GM19023 (cell line): ENCODE measurements at regions not wholly inside any gene's neighbourhood (a gene's known extent, or its start where the extent isn't known, plus 50 kb on each side); places are given as distances from the start of the nearest gene placed in this dataset.

Experiments
- ATAC-seq: cut with Tn5 transposase; IDR thresholded peaks from one replicate; pipeline ENCODE4 v1.9.1; 2021; ENCODE audit warnings: mild to moderate bottlenecking, moderate library complexity; ENCODE audit not compliant: unreplicated experiment

DNA sequence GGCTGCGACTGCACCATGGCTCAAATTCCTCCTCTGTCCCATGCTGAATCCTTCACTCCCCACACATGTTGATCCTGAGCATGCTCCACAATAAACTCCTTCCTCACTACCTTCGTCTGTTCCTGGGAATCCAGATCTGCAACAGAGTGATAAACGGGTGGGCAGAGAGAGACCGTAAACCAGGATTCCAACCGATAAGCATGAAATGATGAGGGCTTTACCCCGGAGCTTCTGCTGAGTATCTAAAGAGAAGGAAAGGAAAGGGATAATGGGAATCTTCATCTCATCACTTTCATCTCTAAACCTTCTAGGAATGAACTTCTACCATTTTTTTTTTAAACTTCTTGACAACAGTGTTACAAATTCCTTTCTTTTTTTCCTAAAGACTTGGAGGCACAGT lies 329.3 kb upstream of the TNP1 start:
- ATAC-seq, result no peak

DNA sequence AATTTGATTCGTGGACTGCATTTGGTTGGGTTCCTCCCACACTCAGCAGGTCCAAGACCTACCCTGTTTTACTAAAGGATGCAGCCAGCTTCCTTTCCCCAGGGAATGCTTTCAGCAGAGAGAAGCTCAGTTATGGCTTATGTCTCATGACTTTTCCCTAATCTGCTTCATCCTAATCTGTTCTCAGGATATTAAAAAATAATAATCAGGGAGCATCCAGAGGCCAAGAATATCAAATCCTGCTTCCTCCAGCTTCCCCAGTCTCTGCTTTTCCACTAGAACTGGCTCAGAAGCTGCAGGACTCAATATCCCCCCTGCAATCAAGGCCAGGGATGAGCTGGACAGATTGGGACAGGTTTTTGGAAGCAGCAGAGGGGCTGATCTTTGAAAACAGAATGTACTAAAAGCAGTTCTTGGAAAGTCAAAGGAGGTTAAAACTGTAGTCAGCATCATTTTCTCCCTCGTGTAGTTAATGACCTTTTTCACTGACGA lies 326.9 kb upstream of the TNP1 start:
- ATAC-seq, result no peak

DNA sequence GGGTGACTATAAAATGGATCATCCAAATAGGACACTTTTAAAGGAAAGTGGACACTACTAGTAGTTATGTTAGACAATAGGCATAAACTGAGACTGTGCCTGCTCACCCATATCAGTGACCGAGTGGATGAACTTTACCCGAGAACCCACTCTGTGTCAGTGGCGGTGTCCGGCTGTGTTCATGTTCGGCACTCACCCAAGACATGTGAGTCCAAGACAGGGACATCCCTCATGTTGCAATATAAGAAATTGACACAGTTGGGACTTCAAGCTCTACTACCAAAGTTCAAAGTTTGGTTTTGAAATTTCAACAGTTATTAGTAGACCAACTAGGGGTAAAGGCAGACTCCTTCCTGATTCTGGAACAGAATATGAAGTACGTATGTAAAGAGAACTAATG lies 326.3 kb upstream of the TNP1 start:
- ATAC-seq, result no peak

DNA sequence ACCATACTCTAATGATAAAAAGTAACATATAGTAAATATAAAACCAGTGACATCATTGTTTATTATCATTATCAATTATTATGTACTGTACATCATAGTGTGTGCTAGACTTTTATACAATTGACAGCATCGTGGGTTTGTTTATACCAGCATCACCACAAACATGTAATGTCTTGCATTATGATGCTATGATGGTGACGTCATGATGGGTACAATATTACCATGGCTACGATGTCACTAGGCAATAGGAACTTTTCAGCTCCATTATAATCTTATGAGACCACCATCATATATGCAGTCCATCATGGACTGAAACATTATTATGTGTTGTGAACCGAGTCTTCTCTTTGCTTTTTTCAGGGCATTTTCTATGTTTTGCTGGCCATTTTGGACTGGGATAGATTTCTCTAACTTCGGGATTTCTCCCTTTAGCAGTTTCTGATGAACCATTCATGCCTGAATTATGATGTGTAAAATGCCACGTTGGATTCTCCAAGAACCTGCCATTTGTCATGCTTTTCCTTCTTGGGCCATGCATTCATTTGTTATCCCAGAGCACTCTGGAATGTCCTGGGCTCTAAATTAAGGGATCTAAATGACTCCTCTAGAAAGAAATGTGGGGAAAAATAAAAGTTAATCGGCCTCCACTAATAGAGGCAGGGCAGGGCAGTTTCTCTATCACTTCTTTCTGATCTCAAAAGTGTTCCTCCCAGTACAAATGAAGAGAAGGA lies 325.6 kb upstream of the TNP1 start:
- no peak for ATAC-seq

DNA sequence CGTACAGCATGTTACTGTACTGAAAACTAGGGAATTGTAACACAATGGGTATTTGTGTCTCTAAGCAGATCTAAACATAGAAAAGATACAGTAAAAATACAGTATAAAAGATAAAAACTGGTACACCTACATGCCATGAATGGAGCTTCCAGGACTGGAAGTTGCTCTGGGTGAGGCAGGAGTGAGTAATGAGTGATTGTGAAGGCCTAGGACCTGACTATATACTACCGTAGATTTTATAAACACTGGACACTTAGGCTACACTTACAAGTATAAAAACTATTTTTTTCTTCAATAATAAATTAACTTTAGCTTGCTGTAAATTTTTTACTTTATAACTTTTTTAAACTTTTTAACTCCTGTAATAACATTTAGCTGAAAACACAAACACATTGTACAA lies 324.4 kb upstream of the TNP1 start:
- ATAC-seq, result no peak

DNA sequence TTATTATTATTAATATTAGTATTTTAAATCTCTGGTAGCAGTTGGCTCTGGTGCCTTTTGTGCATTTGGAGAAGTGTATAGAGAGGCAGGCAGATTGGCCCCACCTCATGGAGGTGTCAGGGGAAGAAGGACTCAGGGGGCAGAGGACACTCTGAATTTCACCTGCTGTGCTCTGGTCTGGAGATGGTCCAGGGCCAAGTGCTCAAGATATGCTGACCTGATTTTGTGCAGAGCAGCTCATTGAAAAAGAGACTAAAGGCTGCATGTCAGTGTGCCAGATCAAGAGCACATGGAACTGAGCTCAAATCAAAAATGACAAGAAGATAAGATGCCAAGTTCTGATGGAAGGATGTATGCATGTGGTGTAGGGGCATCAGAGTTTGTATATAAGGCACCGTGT lies 323.6 kb upstream of the TNP1 start:
- no peak for ATAC-seq

DNA sequence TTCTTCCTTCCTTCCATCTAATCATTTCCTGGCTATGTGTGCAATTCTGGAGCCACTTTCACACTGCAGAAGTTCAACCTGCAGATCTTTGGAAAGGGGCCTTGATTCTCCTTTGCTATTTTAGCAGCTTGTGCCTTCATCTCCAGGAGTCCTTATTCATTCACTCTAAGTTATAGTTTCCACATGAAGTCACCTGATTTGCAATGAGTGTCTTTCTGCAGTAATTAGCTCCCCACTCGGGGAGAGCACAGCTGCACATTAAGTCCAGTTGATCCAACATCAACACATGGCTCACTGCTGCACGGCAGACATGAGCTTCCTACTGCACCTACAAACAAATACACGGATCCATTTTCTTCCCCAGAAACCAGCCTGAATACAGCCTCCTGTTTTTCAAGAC lies 323.1 kb upstream of the TNP1 start:
- ATAC-seq, result no peak

DNA sequence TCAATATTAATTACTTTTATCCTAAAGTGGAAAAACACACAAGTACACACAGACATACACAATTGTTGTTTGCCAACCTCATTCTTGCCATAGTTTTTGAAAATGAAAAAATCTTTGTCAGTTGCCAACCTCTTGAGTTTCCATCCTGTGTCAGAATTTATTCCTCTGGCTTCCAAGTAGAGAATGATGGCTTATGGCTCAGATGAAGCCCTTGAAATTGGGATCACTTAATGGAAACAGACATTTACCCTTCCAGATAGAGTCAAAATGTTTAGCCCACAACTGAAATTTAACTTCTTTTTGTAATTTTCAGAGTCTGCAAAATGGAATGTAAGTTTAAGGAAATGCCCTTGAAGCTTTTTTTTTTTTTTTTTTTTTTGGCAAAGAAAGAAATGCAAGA lies 321.6 kb upstream of the TNP1 start:
- no peak for ATAC-seq

DNA sequence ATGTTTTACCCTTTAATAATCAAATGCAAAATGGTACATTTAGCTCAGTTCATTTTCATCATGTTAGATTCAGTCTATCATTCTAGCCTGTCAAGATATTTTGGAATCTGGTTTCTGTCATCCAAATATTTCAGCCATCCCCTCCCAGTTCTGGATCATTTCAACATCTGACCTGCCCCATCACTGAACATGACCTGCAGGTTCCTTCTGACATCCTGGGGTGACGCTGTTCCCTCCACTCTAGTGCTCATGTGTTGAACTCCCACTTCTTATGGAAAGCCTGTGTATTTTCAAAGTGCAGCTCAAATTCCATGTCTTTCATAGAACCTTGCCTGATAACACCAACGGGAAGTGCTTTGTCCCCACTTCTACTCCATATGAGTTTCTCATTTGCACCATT lies 320.0 kb upstream of the TNP1 start:
- no peak for ATAC-seq

DNA sequence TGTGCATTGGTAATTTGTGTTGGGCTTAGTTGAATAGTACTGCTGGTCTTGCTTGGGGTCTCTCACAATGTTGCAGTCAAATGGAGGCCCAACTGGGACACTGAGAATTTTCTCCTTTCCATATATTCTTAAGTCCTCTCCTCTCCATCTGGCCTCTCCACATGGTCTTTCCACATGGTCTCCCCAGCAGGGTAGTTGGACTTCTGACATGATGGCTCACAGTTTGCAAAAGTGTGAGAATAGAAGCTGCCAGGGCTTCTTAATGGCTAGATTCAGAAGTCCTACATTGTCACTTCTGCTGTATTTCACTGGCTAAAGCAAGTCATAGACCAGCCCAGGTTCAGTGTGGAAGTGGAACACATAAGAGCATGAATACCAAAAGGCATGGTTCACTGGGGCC lies 318.5 kb upstream of the TNP1 start:
- ATAC-seq, result no peak

DNA sequence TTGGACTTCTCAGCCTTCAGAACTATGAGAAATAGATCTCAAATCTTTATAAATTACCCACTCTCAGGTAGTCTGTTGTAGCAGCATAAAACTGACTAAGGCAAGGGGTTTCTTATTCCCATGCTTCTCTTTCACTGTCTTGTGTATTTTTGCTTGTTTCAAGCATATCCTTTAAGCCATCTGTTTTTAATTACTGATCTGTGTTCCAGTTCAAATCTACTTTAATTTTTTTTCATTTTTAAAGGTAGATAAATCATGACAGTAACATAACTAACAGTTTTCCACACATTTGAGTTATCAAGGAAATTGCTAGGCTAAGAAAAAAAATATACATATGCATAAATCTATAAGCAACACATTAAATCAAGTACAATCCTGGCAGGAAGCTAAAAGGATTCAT lies 317.9 kb upstream of the TNP1 start:
- ATAC-seq, result no peak

DNA sequence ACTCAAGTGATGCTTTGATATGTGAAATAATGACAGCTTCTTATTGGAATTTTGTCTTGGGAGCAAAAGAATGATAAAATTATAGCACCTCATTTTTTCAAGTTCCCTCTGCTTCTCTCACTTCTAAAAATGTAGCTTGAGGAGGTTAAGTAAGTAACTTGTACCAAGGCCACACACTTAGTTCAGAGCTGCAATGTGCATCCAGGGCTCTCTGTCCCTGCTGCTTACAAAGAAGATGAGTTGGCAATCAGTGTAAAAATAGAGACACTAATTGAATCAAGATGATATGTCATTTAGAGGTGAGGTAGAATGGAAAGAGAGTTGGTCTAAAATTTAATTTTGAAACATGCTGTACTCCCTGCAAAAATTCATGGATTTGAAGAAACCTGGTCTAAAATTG lies 312.0 kb upstream of the TNP1 start:
- ATAC-seq, result no peak

DNA sequence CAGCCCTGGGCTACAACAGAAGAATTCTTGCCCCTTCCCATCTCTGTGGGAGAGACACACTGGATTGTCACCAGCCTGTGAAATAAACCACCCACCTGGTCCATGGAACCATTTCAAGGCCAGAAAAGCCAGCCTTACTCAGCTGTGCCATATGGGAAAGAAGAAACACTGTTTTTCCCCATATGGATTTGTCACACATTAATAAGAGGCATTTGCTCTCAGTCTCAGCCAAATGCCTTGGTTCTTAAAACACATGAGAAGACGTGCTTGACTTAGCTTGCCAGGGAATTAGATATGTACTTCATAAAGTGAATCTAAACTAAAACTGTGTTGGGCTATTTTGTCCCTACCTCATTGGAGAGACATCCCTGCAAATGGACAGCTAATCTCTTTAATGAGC lies 308.6 kb upstream of the TNP1 start:
- ATAC-seq, result no peak

DNA sequence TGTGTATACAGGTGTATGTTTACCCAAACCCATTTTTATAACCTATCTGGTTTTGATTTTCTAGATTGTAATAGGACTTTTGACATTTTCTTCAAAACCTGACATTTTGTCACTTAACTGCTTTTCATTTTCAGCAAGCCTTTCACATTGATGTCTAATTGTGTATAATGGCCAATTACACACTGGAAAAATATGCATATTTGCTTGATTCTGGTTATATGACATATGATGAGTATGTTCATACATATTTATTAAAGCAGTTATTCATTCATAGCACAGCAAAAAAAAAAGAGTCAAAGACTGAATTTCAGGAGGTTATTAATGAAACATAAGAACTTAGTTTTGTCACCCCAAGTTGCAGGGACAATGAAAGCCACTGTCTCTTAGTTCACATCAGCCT lies 307.7 kb upstream of the TNP1 start:
- no peak for ATAC-seq

DNA sequence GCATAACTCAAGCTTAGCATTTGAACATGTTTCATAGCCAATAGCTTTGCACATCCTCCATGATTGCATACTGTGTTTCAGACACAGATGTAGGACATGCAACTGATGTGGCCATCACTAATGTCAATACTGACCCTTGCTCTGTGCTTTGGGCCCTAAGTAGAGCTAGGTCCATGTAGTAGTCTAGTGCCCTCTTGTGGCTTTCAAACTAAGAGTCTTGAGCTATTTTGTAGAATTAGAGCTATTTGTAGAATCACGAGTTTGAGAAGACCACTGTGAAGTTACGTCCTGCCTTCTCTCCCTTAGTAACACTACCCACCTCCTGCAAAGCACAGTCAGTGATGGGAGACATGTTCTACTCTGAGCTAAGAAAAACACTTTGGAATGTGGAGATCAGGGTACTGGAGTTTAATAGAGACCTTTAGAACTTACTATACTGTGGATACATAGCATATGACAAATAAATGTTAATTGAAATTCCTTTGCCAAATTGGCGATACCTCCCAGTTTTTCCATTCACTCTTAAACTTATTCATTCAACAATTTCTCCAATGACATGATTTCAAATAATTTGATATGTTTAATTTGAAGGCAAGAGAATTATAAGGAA lies 306.5 kb upstream of the TNP1 start:
- ATAC-seq, result no peak

DNA sequence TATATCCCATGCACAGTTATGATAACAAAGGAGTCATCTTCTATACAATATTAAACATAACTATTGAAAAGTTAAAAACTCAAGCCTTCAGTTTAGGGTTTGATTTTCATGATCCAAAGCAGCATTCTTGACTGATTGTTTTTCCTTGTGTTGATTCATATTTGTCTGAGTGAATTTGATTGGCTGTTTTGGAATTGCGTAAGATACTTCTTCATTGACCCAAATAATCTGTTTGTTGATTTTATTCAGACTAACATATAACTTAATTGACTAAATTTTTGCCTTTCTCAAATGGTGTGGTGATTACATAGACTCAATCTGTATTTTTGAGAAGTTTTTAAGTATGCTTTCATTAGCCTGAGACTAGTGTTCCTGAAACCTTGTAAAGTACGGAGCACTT lies 305.7 kb upstream of the TNP1 start:
- no peak for ATAC-seq

DNA sequence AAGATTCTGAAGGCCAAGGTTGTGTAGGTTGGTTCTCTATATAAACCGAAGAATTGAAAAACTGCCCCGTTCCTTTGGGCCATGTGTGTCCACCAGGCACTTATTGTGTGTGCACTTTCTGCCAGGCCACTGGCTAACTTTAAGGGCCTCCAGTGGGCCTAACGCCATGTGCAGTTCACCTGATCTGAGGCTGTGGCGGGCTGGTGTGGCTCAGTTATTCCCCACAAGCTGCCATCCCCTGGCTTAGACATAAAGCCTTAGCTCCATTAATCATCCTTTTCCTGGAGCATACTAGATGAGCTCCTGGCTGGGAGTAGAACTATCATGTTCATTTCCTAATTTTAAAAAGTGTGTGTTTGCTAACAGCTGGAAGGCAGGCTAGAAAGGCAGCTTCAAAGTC lies 304.1 kb upstream of the TNP1 start:
- no peak for ATAC-seq

DNA sequence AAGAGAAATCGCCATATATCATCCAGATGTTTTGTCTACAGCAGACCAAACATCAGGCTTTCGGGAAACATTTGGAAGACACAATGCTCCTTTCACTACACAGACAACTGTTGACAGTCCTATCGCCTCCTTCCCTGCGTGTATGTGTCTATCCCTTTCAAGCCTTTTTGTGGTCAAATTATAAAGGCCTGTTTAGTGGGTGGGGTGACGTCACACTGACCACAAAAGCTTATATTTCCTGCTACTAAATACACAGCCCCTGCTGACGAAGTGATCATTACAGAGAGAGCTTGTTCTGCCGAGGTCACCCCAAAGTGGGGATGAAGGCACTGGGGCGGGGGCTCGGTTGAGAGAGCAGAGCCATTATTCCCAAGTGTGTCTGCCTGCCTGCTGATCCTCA lies 302.7 kb upstream of the TNP1 start:
- no peak for ATAC-seq

DNA sequence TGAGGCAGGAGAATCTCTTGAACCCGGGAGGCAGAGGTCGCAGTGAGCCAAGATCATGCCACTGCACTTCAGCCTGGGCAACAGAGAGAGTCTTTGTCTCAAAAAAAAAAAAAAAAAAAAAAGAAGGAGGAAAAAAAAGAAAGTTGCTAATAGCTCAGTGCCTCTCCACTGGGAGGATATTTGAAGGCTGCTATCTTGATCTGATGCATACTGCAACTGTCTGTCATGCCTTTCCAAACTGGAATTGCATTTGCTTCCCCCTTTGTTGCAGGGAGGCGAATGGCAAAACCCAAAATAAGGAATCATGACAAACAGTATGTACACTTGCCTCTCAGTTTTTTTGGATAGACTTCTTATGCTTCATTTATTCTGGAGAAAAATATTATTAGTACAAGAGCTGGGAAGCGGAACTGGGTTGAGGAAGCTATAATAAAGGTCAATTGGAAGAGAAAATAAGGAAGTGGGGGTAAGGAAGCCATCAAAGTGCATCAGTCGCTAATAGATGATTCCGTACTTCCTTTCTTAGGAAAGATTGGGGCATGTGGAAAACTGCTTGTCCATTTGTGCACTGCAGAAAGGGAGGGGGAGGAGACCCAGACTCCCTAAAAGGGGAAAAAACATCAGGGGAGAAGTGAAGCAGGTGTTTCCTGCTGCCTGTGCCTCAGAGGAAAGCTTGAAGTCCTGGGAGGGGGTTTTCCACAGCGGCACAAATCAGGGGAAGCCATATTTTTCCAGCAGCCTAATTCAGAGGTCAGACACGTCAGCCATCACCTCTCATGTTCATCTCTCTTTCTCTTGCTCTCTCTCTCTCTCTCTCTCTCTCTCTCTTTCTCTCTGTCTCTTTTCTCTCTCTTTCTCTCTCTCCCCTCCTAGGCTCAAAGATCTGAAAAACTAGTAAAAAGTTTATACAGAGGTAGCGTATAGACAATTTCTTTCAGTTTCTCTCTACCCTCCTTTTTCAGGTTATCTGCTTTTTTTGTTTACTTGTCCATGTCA lies 301.4 kb upstream of the TNP1 start:
- no peak for ATAC-seq

DNA sequence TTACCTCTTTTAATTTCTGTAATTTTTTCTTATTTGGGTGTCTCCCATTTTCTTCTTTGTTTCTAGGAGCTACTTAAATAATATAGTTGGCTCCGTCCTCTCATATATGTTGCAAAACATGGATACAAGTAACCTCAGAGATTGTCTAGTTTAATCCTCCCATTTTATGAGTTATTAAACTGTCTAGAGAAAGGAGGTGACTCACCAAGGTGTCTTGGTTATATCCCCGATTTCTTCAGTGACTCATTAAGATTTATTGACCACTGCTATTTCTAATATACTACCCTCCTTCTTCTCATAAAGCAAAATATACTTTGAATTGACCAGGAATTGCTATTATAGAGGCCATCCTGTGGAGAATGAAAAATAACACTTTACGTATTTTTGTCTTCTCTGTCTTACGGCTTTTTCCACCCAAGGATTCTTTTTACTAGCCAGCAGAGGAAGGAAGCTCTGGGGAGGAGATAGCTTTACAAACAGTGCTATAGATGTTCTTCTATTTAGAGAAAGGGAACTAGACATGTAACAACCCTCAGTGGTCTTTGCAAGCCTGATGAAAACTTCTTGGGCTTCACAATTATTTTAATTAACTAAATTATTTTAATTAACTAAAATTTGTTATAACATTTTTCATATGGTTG lies 300.4 kb upstream of the TNP1 start:
- no peak for ATAC-seq

DNA sequence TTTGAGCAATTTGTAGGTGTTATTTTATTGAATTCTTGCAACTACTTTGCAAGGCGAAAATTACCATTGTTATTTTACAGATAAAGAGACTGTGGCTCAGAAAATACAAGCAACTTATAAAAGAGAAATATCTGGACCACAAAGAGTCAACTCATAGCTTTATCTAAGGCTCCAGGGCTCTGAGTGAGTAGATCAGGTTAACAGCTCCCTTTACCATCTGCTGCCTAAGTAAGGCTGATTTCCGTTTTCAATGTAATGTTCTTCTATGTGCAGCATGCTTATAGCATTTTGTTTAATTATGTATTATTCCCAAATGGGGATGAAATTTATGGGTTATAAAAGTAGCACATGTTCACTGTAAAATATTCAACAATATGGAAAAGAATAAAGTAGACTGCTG lies 299.1 kb upstream of the TNP1 start:
- no peak for ATAC-seq
